HG03066 (cell line): ENCODE measurements at regions not wholly inside any gene's neighbourhood (a gene's known extent, or its start where the extent isn't known, plus 50 kb on each side); places are given as distances from the start of the nearest gene placed in this dataset.

Source experiments
- ATAC-seq: cut with Tn5 transposase; IDR thresholded peaks from one replicate; pipeline ENCODE4 v1.9.1; 2021; ENCODE audit warnings: low read depth; ENCODE audit not compliant: unreplicated experiment

DNA sequence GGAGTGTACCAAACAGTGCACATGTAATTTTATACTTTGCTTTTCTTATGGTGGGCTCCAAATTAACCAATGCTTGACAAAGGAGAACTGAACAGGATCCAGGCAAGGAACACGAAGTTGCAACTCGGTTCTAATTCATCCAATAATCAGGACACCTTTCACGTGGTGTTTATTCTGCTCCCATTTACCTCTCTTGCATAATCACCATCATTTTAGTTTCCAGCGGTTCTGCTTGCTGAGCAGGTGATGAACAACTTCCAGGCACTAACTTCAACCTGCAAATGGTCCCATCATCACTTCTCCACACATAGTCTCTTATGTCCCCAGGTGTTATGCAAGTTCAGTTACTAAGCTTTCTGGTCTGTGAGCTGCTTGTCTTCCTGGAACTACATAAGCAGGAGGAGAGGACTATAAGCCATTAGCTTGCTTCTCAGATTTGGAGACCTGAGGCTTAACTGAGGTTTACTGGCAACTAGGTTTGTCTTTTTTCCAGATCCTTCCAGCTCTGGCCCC lies 326.8 kb upstream of the SLC30A5 start:
- ATAC-seq: no peak

DNA sequence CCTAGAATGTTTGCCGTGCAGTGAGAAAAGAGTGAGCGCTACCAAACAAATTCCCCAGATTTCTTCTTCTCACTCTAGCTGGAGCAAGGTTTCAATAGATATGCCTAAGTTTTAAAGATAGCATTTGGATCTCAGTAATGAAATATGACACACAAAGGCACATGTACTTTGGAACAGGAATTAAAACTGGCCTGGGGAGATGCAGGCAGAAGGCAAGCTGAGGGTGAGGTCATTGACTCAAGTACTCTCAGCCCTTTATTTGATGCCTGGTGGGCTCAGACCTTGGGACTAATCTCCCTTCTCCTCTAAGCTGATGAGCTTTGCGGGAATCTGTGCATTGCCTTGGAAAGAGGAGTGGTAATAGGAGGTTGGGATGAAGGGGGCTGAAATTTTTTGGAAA lies 323.3 kb upstream of the SLC30A5 start:
- no peak for ATAC-seq

DNA sequence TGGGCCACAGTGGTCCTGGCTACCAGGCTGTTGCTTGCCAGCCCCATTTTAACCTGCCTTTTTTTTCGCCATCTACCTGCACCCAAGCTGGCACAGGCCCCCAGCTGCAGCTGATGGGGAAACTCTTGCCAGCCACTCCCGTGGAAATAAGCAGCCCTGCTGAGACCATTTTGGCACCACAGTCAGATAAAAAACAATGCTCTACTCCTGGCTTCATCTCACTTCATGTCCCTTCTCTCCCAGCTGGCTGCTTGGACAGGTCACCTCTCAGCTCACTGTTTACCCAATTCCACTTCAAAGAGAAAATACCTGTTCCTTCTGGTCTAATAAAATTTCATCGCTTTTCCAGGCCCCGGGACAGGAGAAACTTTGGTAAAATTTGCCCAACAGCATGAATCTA lies 322.6 kb upstream of the SLC30A5 start:
- ATAC-seq: no peak

DNA sequence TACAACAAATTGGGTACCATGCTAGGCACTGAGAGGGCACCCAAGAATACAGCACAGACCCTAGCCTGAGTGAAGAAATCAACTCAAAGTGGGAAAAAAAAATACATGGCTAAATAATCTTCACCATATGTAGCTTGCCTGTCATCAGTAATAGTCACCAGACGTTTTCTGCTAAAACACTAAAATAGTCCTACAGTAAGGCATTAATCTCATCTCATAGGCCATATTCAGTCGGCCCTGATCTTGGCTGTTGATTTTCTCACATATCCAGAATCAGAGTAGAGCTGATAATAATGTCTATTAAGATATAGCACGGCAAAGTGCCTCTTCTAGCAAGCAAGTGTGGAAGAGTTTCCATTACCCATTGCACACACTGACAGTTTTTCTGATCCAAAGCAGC lies 322.1 kb upstream of the SLC30A5 start:
- no peak for ATAC-seq

DNA sequence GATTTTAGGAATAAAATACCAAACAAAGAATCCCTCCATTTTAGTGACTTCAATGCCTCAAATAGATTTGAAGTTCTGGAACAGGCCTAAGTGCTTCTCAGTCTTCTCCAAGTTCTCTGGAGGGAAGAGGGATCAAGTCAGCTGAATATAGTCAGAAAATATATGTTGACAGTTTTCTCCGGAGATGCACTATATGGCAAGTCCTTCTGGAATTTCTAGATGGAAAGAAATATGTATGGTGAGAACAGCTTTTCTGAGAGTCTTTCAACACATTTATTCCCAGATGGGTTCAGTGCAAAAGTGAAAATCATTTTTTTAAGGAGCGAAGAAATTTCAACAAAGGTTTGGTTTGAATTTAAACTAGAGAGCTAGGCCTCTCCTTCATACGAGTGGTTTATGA lies 317.4 kb upstream of the SLC30A5 start:
- ATAC-seq: no peak

DNA sequence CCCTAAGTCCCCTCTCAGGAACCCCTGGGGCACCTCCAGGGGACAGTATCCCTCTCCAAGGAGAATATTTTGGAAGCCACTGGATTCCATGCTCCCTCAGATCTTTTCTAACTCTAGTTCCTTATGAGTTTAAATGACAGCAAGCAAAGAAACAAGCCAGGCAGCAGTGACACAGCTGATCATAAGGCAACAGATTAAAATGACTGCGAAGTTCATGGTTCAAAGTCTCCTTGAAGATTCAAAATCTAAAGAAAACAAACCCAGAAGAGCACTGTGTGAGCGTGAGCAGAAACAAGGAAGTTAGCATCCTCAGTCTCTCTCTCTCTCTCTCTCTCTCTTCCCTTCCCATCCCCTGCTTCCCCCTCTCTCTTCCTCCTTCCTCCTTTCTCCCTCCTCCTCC lies 316.7 kb upstream of the SLC30A5 start:
- no peak for ATAC-seq

DNA sequence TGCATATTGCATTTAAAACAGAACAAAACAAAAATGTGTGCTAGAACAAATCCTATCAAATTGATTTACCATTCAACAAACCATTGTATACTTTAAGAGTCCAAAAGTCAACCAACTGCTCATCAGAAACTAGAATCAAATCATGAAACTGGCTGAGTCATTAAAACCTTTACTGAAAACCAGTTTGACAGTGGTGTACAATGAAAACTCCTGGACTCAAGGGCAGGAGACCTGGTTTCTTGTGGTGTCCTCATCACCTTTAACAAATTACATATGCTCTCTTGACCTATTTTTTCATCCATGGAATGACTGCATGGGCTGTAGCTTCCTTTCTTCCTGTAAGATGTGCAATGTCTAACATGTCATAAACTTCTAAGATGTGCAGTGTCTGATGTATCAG lies 315.3 kb upstream of the SLC30A5 start:
- ATAC-seq: no peak

DNA sequence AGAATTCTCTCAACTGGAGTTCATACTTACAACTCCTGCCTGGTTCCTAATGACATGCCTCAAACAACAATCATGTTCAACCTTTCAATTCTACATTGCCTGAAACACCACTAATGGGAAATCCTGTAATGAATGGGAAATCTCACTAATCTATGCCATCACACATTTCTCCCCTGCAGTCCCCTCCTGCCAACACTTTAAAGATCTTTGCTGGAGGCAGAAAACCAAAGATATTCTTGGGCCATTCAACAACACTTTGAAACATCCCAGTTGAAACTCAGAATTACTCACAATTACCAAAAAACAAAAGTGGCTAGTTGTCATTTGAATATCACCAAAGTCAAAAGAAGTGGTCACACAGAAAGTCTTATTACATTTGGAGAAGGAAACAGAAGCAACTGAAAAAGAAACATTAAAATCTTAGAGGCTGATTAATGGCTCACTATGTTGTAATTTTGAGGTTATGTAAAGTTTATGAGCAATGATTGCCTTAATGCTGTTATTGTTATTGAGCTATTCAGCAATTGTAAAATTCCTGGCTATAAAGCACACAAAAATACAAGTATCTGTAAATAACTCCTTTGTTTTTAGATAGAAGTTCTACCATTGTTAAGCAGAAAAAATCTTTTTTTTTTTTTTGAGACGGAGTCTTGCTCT lies 313.4 kb upstream of the SLC30A5 start:
- ATAC-seq: no peak

DNA sequence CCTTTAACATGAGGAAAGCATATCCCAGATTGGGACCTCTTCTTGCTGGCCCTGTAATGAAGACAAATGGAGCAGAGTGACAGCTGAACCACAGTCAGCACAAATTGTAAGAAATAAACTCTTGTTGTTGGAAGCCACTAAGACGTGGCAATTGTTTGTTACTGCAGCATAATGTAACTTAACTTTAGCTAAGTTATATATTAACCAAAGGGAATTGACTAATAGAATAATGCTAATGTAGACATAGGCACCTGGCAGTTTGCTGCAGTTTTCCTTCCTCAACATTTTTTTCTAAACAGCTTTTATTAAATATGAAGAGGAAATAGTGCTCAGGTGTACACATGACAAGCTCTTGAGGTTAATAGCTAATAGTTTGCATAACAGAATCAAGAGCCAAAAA lies 300.7 kb upstream of the SLC30A5 start:
- no peak for ATAC-seq

DNA sequence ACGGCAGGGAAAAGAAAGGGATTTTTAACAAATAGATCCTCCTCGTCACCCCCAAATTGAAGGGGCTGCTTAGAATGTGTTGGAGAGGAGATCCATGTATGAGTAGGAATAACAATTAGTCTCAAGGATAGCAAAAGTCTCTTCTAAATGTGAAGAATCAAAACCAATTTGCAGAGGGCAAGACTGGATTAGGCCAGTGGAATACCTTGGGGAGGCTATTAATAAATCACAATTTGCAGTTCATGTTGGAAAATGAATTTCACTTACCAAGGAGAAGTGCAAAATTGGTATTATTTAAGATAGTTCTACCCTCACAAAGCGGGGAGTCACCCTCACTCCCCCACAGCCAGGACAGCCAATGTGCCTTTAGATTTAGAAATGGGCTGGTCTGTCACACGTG lies 299.8 kb upstream of the SLC30A5 start:
- no peak for ATAC-seq

DNA sequence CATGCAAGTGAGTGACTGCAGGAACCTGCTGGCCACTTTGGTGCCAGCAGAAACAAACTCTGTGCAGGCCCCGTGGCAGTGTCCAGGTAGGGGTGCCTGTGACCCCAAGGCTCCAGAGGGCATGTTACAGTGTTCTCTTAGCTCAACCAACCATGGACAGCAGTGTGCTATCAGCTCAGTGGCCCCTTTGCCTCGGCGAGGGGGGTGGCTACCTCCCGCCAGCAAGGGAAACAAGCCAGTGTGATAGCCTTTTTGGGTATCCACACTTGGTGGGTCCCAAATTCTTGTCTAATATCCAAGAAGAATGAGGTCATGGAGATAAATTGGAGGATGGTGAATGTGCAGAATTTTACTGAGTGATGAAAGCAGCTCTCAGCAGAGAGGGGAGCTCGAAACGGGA lies 298.6 kb upstream of the SLC30A5 start:
- ATAC-seq: no peak

DNA sequence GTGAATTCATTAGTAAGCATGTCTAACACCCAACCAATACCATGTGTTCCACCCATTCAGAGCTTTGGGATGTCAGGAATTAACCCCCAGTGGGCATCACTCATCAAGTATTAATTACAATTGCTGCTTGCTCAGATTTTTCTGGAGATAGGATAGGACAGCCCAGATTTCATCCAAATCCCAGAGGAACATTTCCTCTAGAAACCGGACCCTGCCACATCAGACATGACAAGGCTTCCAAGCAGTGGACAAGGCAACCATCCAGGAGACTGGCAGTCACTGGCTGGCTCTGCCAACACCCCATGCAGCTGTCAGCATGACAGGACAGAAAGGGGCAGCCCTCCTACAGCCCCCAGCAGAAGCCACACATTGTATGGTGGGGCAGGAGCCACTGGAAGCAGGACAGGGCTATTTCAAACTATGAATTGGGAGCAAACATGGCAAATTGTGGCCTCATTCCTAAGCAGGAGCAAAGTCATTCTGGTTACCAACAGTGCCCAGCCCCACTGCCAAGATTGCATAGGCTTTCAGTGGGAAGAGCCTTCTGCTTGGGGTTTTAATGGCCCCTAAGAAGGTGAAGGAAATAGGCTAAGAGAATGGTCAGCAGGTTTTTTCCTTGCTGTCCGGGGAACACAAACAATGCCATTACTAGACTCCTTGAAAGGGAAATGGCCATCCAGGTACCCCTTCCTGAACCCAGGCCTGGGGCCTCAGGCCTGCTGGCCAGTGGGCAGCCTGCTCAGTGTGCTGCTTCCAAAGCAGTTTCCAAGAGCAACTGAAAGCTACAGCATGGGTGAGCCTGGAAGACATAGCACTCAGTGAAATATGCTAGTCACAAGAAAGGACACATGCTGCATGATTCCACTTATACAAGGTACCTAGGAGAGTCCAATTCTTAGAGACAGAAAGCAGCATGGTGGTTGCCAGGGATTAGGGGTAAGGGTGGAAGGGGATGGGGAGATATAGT lies 294.7 kb upstream of the SLC30A5 start:
- ATAC-seq: no peak

DNA sequence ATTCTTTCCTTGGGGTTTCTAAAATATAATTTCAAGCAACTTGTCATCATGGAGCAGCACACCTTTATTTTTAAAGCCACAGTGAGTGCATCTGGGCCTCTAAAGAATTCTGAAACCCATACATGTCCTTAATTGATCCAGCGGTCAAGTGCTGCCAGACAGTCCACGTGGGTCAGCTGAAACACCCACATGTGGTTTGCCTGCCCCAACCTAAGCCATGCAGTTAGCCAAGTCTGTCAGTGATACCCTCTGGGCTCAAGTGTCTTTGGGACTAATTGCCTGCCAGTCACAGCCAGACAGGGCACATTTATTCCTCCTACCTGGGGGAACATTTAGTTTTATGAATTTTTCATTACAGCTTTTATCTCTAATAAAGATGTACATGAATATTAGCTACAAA lies 291.4 kb upstream of the SLC30A5 start:
- no peak for ATAC-seq

DNA sequence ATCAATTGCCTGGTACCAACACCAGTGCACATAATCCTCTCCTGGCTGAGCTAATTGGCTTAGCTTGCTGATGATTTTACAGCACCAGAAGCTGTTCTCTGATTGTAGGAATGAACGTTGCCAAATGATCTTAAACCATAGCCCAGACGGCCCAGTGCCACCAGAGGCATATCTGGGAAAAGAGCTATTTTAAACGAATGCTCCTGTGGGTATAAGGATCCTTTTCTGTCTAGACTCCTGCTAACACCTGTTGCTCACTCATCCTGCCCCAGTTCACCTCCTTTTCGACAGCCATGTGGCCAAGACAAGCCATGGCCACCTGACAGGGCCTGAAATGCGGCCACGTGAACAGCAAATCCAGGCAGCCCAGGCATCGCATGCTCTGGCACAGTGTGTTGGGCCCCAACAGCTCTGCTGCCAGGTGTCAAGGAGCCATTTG lies 289.9 kb upstream of the SLC30A5 start:
- no peak for ATAC-seq

DNA sequence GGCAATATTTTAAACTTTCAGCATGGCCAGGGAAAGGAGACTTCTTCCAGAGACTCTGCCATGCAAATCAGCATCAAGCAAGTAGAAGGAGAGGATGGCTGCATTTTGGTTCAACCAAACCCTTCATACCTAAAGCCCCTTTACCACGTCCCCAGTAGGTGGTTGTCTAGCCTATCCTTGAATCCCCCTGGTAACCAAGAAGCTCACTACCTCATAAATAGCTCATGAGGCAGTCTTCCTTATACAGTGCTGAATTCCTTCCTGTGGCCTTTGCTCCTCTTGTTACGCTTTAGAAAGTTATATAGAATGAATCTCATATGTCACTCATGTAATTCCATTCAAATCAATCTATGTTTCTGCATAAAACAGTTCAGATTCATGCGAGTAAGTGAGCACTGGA lies 289.5 kb upstream of the SLC30A5 start:
- ATAC-seq: no peak

DNA sequence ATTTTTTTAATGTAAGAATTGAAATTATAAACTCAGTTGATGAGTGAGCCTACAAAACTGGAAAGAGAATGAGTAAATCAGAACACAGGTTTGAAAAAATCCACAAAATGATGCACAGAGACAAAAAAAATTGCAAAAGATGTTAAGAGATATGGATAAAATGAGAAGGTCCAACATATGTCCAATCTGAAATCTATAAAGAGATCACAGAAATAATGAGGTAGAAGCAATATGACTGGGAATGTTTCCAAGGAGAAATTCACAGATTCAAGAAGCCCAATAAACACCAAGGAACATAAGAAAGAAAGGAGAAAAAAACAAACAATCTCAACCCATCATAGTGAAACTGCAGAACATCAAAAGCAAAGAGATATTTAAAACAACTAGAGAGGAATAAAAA lies 288.4 kb upstream of the SLC30A5 start:
- no peak for ATAC-seq

DNA sequence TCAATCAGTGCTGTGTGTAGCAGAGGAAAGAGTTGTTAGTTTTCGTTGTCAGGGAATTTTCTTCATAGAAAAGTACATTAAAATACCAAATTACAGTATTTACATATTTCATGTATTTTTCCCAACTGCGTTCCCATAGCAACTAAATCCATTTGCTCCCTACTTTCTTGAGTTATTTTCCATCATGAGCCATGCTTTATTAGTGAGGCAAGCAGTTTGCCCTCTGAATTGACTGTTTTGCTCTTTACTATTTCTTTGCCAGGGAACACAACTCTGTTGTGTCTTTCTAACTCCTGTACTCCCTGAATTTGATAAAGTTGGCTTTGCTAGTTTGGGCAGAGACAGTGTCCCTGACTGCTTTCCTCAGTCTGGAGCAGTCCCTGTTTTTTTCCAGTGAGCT lies 276.2 kb upstream of the SLC30A5 start:
- no peak for ATAC-seq

DNA sequence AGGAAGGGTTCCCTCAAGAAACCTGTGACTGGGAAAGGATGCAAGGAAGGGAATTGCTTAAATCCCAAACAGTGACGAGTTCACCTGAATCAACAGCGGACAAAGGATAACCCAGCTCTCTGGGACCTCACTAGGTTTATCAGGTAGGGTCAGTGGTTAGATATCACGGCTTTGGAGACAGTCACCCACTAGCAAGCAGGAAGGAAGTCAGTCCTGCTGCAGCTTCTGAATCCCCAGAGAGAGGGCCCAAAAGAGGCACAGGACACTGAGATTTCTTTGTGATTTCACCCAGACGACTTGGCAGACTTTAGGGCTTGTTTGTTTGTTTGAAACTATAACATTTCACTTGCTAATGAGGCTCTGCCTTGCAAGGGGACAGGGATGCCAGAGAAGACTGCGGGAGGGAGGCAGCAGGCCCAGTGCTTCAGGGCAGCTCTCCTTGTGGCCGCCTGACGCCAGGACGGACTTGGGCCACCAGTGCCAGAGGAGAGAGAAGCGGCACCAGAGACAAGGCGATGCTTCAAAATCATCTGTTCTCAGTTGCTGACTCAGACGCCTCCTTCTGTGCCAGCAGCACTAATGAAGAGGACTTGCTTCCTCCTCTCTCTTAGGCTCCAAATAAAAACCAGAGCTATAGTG lies 275.6 kb upstream of the SLC30A5 start:
- no peak for ATAC-seq

DNA sequence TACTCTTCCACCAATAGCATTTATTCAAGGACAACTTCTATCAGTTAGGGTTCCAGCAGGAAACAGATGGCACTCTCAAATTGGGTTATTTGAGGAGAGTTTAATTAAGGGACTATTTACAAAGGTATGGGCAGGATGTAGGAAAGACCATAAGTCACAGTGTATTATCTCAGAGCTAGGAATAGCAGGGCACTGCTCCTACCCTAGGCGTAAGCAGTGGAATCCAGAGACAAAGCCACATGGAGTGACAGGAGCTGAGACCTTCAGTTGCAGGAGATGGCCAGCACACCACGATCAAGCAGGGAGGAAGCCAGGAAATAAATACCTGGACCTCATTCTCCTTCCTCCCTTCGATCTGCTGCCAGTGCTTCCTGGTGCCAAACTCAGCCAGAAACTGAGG lies 274.9 kb upstream of the SLC30A5 start:
- no peak for ATAC-seq

DNA sequence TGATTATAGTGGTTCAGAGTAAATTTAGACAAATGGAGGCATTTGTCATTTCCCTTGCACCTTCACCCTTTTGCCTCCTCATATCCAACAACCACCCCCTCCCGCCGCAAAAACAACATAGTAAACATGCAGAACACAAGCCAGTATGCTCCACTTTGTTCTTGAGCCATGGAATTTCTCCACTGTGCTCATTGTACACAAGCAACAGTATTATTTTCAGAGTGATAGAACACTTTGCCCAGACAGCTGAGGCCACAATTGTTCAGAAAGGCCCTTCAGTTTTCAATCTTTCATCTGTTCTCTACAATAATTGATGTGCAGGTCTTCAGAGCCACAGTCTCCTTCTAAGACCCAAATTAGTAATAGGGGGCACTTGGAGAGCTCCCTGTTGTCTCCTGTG lies 272.8 kb upstream of the SLC30A5 start:
- no peak for ATAC-seq

DNA sequence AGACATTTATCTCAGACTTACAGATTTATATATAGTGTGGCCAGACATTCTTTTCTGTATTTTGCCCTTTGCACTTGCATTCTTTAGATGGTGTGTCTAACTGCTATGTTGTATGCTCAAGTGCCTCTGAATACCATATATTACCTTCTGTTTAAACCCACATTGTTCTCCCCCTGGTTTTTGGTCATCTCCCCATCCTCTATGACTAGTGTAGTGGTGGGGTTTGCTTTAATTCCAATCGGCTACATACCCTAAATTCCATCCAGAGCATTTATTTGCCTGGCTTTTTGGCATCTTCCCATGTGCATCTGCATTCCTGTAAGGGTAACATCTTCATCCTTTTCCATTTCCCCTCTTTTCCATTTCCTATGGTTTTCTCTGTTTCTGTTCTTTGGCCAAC lies 271.0 kb upstream of the SLC30A5 start:
- ATAC-seq: no peak
